GM18858 (cell line): ENCODE measurements at regions not wholly inside any gene's neighbourhood (a gene's known extent, or its start where the extent isn't known, plus 50 kb on each side); places are given as distances from the start of the nearest gene placed in this dataset.
"Not testable (repeated sequence)": the region's sequence is repeated elsewhere in the genome, so short reads cannot be mapped to it uniquely, and the experiment has no call there.

ENCODE experiments used
- ATAC-seq: cut with Tn5 transposase; IDR thresholded peaks from one replicate; pipeline ENCODE4 v1.9.1; 2021; ENCODE audit not compliant: unreplicated experiment

DNA sequence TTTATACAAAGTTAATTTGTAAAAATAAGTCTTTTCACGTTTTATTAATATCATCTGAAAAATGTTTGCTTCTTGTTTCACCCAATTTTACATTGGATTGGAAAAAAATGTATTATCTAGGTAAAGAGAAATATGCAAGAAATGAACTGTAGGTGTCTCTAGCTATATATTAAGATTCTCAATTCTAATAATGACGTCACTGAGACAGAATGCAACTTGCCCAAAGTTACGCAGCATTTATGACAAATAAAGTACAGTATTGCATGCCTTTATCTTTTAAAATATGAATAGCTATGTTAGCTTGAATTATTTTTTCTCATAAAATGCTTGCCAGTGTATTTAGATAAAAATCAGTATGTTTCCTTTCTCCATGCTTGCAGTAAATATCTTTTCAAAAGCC lies 728.8 kb downstream of the RERGL start:
- no peak for ATAC-seq

DNA sequence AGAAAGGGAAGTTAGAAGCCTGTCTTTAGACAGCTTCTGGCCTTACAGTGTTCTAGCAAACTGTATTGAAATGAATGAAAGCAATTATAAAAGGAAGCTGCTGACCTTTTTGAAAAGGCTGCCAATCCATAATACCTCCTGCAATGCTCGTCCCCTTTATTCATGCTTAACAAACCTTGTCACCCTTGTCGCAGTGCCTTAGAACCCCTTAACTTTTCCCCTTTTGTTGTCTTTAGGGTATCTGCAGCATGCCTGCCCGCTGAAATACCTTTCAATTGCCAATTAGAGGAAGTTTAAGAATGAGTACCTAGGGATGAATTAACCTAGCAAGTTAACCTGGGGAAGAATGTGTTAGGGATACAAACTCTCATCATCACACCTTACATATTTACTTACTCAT lies 731.2 kb downstream of the RERGL start:
- no peak for ATAC-seq

DNA sequence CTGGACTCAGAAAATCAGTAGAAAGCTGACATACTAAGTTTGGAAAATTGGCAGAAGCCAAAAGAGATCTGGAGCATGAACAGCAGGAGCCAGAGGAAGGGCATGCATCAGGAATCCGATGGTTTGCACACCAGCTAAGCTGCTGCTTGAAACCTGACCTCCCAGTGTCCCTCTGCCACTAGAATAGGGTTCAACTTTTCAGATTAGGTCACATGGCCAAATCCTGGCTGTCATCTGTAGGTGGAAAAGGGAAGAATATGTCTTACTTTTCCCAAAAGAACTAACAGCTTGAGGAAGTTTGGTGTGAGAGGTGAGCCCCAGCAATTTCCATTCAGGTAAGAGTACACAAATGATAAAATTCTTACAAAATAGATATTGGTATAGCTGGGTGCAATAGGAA lies 732.6 kb downstream of the RERGL start:
- no peak for ATAC-seq

DNA sequence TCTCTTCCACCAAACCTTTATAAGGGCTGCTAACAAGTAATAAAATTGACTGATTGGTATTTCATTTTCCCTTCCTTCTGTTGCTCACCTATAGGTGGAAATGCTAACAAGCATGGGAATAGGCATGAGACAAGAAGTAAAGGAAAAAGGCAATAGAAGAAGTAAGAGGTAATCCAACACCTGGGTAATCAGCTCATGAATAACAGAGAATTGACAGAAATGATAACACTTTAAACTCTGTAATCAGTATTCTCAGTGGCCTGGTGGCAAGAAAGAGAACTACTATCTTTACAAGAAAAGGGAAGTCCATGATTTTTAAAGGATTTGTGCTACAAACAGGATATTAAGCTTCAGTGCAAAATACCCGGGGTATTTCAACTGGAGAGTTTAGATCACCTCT lies 737.8 kb downstream of the RERGL start:
- ATAC-seq: no peak

DNA sequence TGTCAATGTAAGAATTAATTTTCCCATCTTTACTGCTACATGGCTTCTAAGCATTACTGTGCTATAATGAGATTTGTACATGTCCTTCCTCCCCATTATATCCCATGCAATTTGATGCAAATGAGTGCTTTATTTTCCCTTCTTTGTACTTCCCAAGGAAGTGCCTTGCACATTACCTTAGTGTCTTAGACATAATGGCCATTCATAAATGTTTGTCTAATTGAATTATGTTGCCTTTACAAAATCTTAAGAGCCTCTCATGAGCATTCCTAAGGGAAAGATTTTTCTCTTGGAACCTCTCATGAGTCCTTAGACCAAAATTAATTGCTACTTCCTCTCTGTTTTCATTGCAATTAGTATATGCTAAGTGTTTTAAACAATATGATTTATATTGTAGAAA lies 741.7 kb downstream of the RERGL start:
- no peak for ATAC-seq

DNA sequence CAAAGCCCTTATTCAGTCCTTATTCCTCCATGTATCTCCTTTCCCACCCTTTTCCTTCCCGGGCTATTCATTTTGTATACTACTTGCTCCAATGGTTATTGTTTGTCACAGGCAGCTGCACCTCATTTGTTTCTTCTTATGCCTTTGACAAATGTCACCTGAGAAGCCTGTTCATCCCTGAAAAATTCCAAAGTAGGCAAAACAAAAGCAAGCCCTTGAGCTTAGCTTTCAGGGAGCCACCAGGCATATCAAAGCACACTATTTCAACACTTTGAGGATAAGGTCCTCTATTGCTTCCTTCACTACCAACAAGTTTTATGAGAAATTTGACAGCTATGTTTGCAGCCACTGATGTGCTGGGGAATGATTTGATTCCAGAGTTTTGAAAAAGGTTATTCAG lies 738.7 kb upstream of the LMO3 start:
- no peak for ATAC-seq

GRCh38 chr12:17342381-17342961 lies 736.5 kb upstream of the LMO3 start:
- no peak for ATAC-seq

DNA sequence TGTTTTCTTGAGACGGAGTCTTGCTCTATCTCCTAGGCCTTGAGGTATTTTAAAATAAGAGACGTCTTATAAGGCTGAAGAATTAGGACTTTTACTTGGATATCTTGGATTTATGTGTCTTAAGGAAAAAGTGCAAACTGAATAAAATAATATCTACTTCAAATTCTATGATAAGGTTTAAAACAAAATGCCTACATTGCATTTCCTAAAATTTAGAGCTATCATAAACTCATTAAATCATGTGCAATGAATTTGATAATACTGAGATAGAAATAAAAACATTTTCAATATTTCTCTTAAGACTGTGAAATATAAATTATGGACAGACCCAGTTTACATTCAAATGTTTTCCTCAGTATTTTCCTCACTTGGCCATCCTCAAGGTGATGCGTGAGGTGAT lies 729.5 kb upstream of the LMO3 start:
- ATAC-seq: no peak

GRCh38 chr12:17334784-17335183 lies 728.8 kb upstream of the LMO3 start:
- no peak for ATAC-seq

- ATAC-seq: no peak
Observed at GRCh38 chr12:17333287-17333686, 727.3 kb upstream of the LMO3 start.

GRCh38 chr12:17326649-17327048 lies 720.7 kb upstream of the LMO3 start:
- ATAC-seq: no peak

DNA sequence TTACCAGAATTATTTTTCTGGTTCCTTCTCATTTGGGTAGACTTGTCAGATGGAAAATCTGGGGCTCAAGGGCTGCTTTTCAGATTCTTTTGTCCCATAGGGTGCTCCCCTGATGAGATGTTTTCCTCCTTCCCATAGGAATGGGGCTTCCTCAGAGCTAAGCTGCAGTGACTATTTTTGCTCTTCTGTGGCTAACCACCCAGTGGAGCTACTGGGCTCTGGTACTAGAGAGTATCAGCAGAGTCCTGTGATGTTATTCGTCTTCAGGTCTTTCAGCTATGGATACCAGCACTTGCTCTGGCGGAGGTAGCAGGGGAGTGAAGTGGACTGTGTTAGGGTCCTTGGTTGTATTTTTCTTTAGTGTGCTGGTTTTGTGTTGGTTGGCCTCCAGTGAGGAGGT lies 716.1 kb upstream of the LMO3 start:
- no peak for ATAC-seq

DNA sequence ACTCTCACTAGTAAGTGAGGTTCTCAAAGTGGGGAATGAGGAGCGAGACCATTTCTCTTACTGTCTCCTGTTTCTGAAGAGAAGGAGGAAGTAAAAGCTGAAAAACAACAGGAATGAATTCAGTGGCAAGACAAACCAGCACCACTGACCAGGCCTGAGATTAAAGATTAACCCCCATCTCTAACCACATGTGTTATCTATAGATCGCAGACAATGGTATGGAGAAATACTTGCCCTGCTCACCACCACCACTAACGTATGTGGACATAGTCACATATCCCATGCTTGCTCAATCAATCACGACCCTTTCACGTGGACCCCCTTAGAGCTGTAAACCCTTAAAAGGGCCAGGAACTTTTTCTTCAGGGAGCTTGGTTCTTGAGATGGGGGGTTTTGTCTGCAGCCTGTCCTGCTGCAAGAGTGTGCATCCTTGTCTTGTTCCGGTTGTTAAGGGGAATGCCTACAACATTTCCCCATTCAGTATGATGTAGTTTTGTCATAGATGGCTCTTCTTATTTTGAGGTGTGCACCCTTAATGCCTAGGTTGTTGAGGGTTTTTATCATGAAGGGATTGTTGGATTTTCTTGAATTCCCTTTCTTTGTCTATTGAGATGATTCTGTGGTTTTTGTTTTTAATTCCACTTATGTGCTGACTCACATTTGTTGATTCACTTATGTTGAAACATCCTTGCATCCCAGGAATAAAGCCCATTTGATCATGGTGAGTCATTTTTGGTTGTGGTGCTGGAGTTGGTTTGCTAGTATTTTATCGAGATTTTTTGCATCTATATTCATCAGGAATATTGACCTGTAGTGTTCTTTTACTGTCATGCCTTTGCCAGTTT lies 698.8 kb upstream of the LMO3 start:
- ATAC-seq: no peak

GRCh38 chr12:17302001-17302400 lies 696.0 kb upstream of the LMO3 start:
- no peak for ATAC-seq

- no peak for ATAC-seq
Observed at GRCh38 chr12:17301544-17301943, 695.6 kb upstream of the LMO3 start.

GRCh38 chr12:17296882-17297281 lies 690.9 kb upstream of the LMO3 start:
- ATAC-seq: no peak

DNA sequence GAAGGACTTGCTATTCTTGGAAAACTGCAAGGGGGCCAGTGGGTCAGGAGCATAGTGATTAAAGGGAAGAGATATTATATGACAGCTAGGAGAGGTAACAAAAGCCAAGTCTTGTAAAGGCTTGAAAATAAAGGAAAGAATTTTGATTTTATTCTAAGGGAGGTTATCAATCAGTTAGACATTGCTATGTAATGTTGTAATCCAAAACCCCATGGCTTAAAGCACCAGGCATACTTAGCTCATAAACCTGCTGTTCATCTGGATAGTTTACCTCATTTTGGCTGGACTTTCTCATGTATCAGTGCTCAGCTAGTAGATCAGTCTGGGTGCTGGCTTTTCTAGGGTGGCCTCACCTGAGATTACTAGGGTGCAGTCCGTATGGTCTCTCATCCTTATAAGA lies 680.9 kb upstream of the LMO3 start:
- no peak for ATAC-seq

DNA sequence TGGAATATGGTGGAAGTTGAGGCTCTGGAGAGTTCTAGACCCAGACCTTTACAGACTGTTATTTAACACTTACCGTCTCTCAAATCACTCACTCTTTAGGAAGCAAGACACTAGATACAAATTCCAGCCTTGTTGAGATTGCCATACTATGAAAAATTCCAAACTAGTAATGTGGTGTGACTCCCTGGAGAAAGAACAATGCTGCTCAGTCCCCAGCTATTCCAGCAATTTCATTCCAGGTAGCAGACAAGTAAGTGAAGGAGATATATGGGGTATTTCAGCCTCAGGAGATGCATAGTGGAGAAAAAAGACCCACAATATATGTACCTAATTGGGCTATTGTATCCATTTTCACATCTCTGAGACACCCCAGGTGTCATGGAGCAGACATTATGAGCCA lies 678.9 kb upstream of the LMO3 start:
- no peak for ATAC-seq

DNA sequence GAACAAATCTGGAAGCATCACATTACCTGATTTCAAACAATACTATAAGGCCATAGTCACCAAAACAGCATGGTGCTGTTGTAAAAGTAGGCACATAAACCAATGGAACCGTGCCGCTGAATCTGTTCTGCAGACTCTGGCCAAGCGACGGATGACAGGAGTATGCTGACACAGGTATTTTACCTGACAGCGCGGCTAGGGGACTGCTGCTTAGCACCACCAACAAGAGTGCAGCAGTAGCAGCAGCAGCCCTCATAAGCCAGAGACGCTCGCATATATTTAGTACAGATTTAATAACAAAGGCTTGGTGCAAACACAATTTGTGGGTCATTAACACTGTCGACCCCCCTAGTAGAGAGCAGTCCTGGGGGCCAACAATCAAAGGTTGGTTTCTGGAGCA lies 677.6 kb upstream of the LMO3 start:
- ATAC-seq: no peak

GRCh38 chr12:17282169-17282568 lies 676.2 kb upstream of the LMO3 start:
- ATAC-seq: not testable (repeated sequence)

DNA sequence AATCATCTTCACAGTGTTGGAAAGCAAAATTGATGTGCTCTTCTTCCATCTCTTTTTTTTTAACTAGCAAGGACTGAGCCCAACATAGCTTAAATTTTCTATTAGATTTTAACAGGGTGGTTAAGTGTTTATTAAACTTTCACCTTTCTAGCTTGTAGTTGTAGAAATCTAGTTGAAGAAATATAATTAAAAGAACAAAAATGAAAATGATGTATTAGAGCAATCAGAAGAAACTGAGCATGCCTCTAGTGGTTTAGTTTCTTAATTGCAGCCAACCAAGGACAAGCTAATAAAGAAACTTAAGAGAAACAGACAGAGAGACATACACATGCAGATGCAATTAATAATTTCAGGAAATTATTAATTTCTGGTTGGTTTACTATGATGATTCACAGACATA lies 673.0 kb upstream of the LMO3 start:
- ATAC-seq: no peak

GRCh38 chr12:17276196-17276595 lies 670.2 kb upstream of the LMO3 start:
- no peak for ATAC-seq

DNA sequence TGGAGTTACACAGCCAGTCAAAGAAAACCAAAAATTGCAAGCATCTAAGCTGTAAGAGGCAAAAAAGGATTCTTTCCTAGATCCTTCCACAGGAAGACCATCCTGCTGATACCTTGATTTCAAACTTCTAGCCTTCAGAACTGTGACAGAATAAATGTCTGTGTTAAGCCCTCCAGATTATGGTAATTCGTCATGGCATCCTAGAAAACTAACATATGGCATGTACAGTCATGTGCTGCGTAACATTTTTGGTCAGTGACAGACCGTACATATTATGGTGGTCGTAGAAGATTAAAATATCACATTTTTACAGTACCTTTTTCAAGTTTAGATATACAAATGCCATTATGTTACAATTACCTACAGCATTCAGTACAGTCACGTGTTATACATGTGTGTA lies 660.9 kb upstream of the LMO3 start:
- ATAC-seq: no peak
